HCT116 (cell line): ENCODE measurements at regions not wholly inside any gene's neighbourhood (a gene's known extent, or its start where the extent isn't known, plus 50 kb on each side); places are given as distances from the start of the nearest gene placed in this dataset.

Source experiments
- ATAC-seq: fragments of 200-7000 bp; cut with Tn5 transposase; 2 replicates; pipeline ENCODE4 v1.9.1; 2020; ENCODE audit warnings: mild to moderate bottlenecking, moderate library complexity
- BruUV-seq: library from RNA; stranded (reverse); fragments of 400-500 nt; replicated peaks from 2 replicates; lab custom pipeline; 2021; lab: Mats Ljungman, UMichigan
- CTCF ChIA-PET: fragments of 300-600 bp; sonication (Branson Sonifier 250); formaldehyde crosslinking; loops from one replicate; lab custom pipeline; 2021; ENCODE audit warnings: antibody characterized with exemption; lab: Charles Lee
- POLR2A ChIA-PET: fragments of 300-600, 350-600 bp; sonication (Branson Sonifier 250); formaldehyde crosslinking; loops from one replicate; lab custom pipeline; 2021; ENCODE audit warnings: antibody characterized with exemption; lab: Charles Lee
- RAD21 ChIA-PET, 2 experiments: fragments of 300-600 bp; sonication (Branson Sonifier 250); formaldehyde crosslinking; loops; one replicate each; lab custom pipeline; 2023; ENCODE audit warnings: low total read pairs in 2 of 2; ENCODE audit not compliant: uncharacterized antibody in 2 of 2, unreplicated experiment in 2 of 2, low non-redundant PET in 1 of 2; lab: Charles Lee
- DNase-seq: peaks from one replicate; pipeline ENCODE4 v3.0.0-alpha.2; 2010; ENCODE audit warnings: low read depth, low spot score
- H2AFZ ChIP-seq: fragments of 200-600 bp; shearing (Covaris generic), sonication (generic); 2 replicates; pipeline ENCODE4 v1.6.1; 2017; ENCODE audit warnings: low read depth, mixed run types, mixed read lengths, antibody characterized with exemption, low read length; ENCODE audit not compliant: poor library complexity, severe bottlenecking
- H3K27ac ChIP-seq: 2 replicates; pipeline ENCODE4 v1.5.1; 2012; ENCODE audit warnings: low read depth, low read length
- H3K27me3 ChIP-seq: fragments of 200-600 bp; sonication (generic); 2 replicates; pipeline ENCODE4 v1.6.1; 2016; ENCODE audit warnings: mixed run types, low read length, mixed read lengths; ENCODE audit not compliant: insufficient read depth
- H3K36me3 ChIP-seq, 2 experiments: fragments of 200-500 bp in 1 of 2; fragments of 200-600 bp in 1 of 2; sonication (Bioruptor generic) in 1 of 2; sonication (generic) in 1 of 2; 2 replicates each; pipeline versions ENCODE4 v1.5.1 to v1.6.1; 2014 to 2016; ENCODE audit warnings: low read length in 2 of 2, inconsistent platforms in 1 of 2, mixed read lengths in 1 of 2, mixed run types in 1 of 2; ENCODE audit not compliant: insufficient read depth in 2 of 2, control insufficient read depth in 1 of 2
- H3K4me1 ChIP-seq, 2 experiments: fragments of 200-600 bp in 1 of 2; sonication (generic) in 1 of 2; 2 replicates each; pipeline versions ENCODE4 v1.5.1 to v1.6.1; 2012 to 2017; ENCODE audit warnings: low read length in 2 of 2, inconsistent platforms in 1 of 2, mild to moderate bottlenecking in 1 of 2, mixed read lengths in 1 of 2, mixed run types in 1 of 2, moderate library complexity in 1 of 2; ENCODE audit not compliant: insufficient read depth in 2 of 2, control insufficient read depth in 1 of 2
- H3K4me2 ChIP-seq: fragments of 200-600 bp; sonication (generic); 2 replicates; pipeline ENCODE4 v1.6.1; 2017; ENCODE audit warnings: mixed run types, low read length, mixed read lengths
- H3K4me3 ChIP-seq, 2 experiments: fragments of 200-600 bp in 1 of 2; sonication (generic) in 1 of 2; replicated peaks in 1 of 2; 2 replicates each; pipeline ENCODE4 v1.5.1; 2011 to 2016; ENCODE audit warnings: low read length in 2 of 2, control low read depth in 1 of 2, low read depth in 1 of 2, mild to moderate bottlenecking in 1 of 2, mixed read lengths in 1 of 2, mixed run types in 1 of 2
- H3K79me2 ChIP-seq: fragments of 200-600 bp; sonication (generic); 2 replicates; pipeline ENCODE4 v1.6.1; 2017; ENCODE audit warnings: mild to moderate bottlenecking, mixed run types, low read length, moderate library complexity, mixed read lengths; ENCODE audit not compliant: insufficient read depth
- H3K9ac ChIP-seq: fragments of 200-600 bp; sonication (generic); 2 replicates; pipeline ENCODE4 v1.6.1; 2016; ENCODE audit warnings: low read length, mixed read lengths
- H3K9me2 ChIP-seq: fragments of 200-600 bp; sonication (generic), shearing (Covaris generic); 2 replicates; pipeline ENCODE4 v1.6.1; 2017; ENCODE audit warnings: mixed run types, mild to moderate bottlenecking, moderate library complexity; ENCODE audit not compliant: insufficient read depth
- H3K9me3 ChIP-seq, 2 experiments: fragments of 200-500 bp in 1 of 2; fragments of 200-600 bp in 1 of 2; sonication (Bioruptor generic) in 1 of 2; sonication (generic) in 1 of 2; 2 replicates each; pipeline ENCODE4 v1.6.1; 2014 to 2017; ENCODE audit warnings: low read length in 2 of 2, mixed read lengths in 2 of 2, inconsistent platforms in 1 of 2, low read depth in 1 of 2, mild to moderate bottlenecking in 1 of 2, mixed run types in 1 of 2, moderate library complexity in 1 of 2; ENCODE audit not compliant: control insufficient read depth in 1 of 2, insufficient read depth in 1 of 2
- H4K20me1 ChIP-seq: fragments of 200-600 bp; sonication (generic), shearing (Covaris generic); 2 replicates; pipeline ENCODE4 v1.6.1; 2017; ENCODE audit warnings: mixed run types, mild to moderate bottlenecking, moderate library complexity; ENCODE audit not compliant: insufficient read depth
- CBX3 ChIP-seq: IDR thresholded peaks from 2 replicates; pipeline ENCODE4 v1.6.1; 2012; ENCODE audit warnings: low read depth
- CEBPB ChIP-seq: IDR thresholded peaks from 2 replicates; pipeline ENCODE4 v1.6.1; 2012; ENCODE audit warnings: low read depth
- EGR1 ChIP-seq: IDR thresholded peaks from 2 replicates; pipeline ENCODE4 v1.6.1; 2012; ENCODE audit warnings: low read depth
- FOSL1 ChIP-seq: IDR thresholded peaks from 2 replicates; pipeline ENCODE4 v1.6.1; 2012; ENCODE audit warnings: low read depth
- POLR2A ChIP-seq: IDR thresholded peaks from 2 replicates; pipeline ENCODE4 v1.7.0; 2011; ENCODE audit warnings: borderline replicate concordance; ENCODE audit not compliant: insufficient read depth, insufficient read length; ENCODE audit errors: extremely low read depth
- POLR2AphosphoS5 ChIP-seq: IDR thresholded peaks from 2 replicates; pipeline ENCODE4 v1.6.1; 2011; ENCODE audit warnings: mild to moderate bottlenecking, low read depth, low read length, moderate library complexity
- RAD21 ChIP-seq: IDR thresholded peaks from 2 replicates; pipeline ENCODE4 v1.6.1; 2012; ENCODE audit warnings: low read depth, mild to moderate bottlenecking
- SIN3A ChIP-seq: IDR thresholded peaks from 2 replicates; pipeline ENCODE4 v1.6.1; 2012; ENCODE audit warnings: low read depth
- SP1 ChIP-seq: IDR thresholded peaks from 2 replicates; pipeline ENCODE4 v1.6.1; 2012; ENCODE audit warnings: low read depth
- TCF7L2 ChIP-seq: IDR thresholded peaks from 2 replicates; pipeline ENCODE4 v1.7.0; 2011; ENCODE audit warnings: borderline replicate concordance, inconsistent platforms; ENCODE audit not compliant: insufficient read depth, insufficient read length; ENCODE audit errors: extremely low read depth
- YY1 ChIP-seq: IDR thresholded peaks from 2 replicates; pipeline ENCODE4 v1.6.1; 2011; ENCODE audit warnings: low read length, low read depth, moderate library complexity, mild to moderate bottlenecking; ENCODE audit not compliant: insufficient replicate concordance; ENCODE audit errors: extremely low read depth
- ZFX ChIP-seq: fragments of 450-650 bp; IDR thresholded peaks from 2 replicates; pipeline ENCODE4 v1.6.1; 2017
- ZNF274 ChIP-seq: fragments of 200-500 bp; sonication (Bioruptor generic); IDR thresholded peaks from 2 replicates; pipeline ENCODE4 v1.6.1; 2014; ENCODE audit warnings: mild to moderate bottlenecking, low read depth, low read length, inconsistent platforms
- intact Hi-C: fragments of 100-400 bp; cut with micrococcal nuclease; formaldehyde crosslinking; loops from 2 replicates; pipeline ENCODE4 v1.10.0; 2022
- TF ChIP-seq, protein P1 (sequence below): IDR thresholded peaks from 2 replicates; pipeline ENCODE4 v1.6.1; 2012
- TF ChIP-seq, protein P2 (sequence below), 3 experiments: fragments of 200-600 bp in 1 of 3; sonication (generic) in 1 of 3; IDR thresholded peaks in 2 of 3; conservative IDR thresholded peaks in 1 of 3; 2 replicates each; pipeline ENCODE4 v1.5.1; 2012 to 2017; ENCODE audit warnings: low read depth in 2 of 3, low read length in 2 of 3, antibody characterized with exemption in 1 of 3, borderline replicate concordance in 1 of 3, control low read depth in 1 of 3, mild to moderate bottlenecking in 1 of 3, mixed read lengths in 1 of 3, mixed run types in 1 of 3, moderate library complexity in 1 of 3; ENCODE audit not compliant: insufficient read depth in 1 of 3

DNA sequence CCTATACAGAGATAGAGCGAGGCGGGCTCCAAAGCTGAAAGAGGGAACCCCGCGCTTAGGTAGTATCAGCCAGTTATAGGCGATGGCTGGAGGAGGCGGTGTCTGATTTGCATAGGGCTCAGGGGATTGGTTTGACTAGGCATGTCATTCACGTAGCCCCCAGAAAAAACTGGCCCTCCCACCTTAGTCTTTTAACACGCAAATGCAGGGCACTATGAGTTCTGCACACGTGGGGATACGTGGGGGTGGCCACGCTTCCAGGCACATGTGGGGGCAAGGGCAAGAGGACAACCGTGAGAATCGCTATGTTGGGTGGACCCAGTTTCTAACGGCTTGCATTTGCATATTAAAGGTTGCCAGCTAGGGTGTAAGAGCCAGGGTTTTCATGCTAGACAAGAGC is 56.7 kb upstream of the MSTN start:
- Histone ChIP-seq H3K9me3 (no peaks in the 10 kb centered on the region), H3K4me3 (no peak overlapping the region), H3K4me2 (no peak overlapping the region), H3K36me3 (no peaks in the 10 kb centered on the region), H3K27me3 (no peaks in the 10 kb centered on the region), H3K79me2 (no peaks in the 10 kb centered on the region), H3K4me1 (no peaks in the 10 kb centered on the region)
- CTCF ChIA-PET = no interaction called here
- no TSS peak for BruUV-seq
- TF ChIP-seq ZNF274 = no peak
- TF ChIP-seq EGR1 = no peak
- no peak for TF ChIP-seq SP1
- TF ChIP-seq POLR2AphosphoS5 = no peak
- no peak for TF ChIP-seq FOSL1
- TF ChIP-seq, protein P1, sequence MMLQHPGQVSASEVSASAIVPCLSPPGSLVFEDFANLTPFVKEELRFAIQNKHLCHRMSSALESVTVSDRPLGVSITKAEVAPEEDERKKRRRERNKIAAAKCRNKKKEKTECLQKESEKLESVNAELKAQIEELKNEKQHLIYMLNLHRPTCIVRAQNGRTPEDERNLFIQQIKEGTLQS = no peak
- TF ChIP-seq, protein P2, sequence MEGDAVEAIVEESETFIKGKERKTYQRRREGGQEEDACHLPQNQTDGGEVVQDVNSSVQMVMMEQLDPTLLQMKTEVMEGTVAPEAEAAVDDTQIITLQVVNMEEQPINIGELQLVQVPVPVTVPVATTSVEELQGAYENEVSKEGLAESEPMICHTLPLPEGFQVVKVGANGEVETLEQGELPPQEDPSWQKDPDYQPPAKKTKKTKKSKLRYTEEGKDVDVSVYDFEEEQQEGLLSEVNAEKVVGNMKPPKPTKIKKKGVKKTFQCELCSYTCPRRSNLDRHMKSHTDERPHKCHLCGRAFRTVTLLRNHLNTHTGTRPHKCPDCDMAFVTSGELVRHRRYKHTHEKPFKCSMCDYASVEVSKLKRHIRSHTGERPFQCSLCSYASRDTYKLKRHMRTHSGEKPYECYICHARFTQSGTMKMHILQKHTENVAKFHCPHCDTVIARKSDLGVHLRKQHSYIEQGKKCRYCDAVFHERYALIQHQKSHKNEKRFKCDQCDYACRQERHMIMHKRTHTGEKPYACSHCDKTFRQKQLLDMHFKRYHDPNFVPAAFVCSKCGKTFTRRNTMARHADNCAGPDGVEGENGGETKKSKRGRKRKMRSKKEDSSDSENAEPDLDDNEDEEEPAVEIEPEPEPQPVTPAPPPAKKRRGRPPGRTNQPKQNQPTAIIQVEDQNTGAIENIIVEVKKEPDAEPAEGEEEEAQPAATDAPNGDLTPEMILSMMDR (IDR thresholded peaks at IDR 0.05 in 2 of 3, conservative IDR thresholded peaks at IDR 0.05 in 1 of 3; ENCODE audit: borderline replicate concordance in 1 of 3, insufficient read depth in 1 of 3, low read depth in 2 of 3, low read length in 2 of 3) = no peak
- no peak for TF ChIP-seq CBX3
- TF ChIP-seq TCF7L2 = no peak
- no peak for TF ChIP-seq CEBPB
- TF ChIP-seq ZFX = no peak
- TF ChIP-seq YY1 = no peak
- no peak for TF ChIP-seq RAD21
- TF ChIP-seq POLR2A = no peak
- TF ChIP-seq SIN3A = no peak
- TF ChIP-seq, all 23 proteins: peak for 0
- no peak overlapping the region for H3K9ac ChIP-seq
- DNase-seq = no peak
- H3K27ac ChIP-seq = no peak overlapping the region
- H4K20me1 ChIP-seq = no peaks in the 10 kb centered on the region
- intact Hi-C loops = no loop called here
- ChIA-PET POLR2A (no interaction called here), RAD21 (no interaction called here)
- peaks cover 3% of the 10 kb centered on the region; the same call in 1 of the 2 replicates for H3K9me2 ChIP-seq
- no peak for ATAC-seq
- H2AFZ ChIP-seq = no peak overlapping the region
